Stimulated activated CD8-positive, alpha-beta memory T cell treated with anti-CD3 and anti-CD28 coated beads, Interleukin-2, amount 100 ng/mL, for 48 hours (primary cell): ENCODE measurements at regions not wholly inside any gene's neighbourhood (a gene's known extent, or its start where the extent isn't known, plus 50 kb on each side); places are given as distances from the start of the nearest gene placed in this dataset.

Source experiments
- DNase-seq, 2 donors: peaks; one replicate each; pipeline ENCODE4 v3.0.0-alpha.2; 2020; ENCODE audit warnings: low read depth in 2 of 2

DNA sequence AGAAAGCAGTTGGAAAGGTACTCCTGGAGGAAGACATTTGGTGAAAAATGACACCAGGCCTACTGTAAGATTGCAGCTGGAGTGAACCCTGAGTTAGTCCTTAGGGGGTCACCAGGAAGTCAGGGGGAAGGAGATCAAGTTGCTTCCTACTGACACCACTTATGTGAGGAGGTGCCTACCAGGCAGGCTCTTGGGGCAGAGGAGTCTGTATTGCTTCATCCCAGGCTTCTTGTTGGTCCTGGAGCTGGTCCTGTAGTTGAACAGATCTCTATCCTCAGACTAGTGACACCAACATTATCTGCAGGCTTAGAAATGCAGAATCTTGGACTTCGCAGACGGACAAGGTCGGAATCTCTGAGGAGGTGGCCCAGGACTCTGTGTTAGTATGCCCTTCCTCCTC, 116.0 kb upstream of the ARGLU1 start:
- DNase-seq, result no peak

- no peak for DNase-seq
Measured at GRCh38 chr13:106683179-106683578, 115.2 kb upstream of the ARGLU1 start.

GRCh38 chr13:106681997-106682396, 114.1 kb upstream of the ARGLU1 start:
- no peak for DNase-seq

DNA sequence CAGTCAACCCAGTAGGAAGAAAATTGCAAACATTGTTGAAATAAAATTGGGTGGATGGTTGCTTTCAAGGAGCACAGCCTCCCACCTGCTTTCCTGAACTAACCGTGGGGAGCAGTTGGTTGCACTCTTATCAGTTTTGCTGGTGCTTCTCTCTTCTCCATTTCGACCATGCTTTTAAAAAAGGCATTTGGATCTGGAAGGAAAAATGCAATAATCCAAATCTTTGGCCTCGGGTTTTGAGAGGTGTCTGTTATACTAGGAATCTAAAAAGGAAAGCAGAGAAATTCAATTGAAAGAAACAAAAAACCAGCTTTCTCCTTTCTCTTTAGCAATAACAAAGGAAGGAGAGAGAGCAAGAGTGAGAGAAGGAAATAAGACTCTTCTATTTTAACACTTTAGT, 113.6 kb upstream of the ARGLU1 start:
- DNase-seq, result no peak

GRCh38 chr13:106680796-106681472, 113.0 kb upstream of the ARGLU1 start:
- DNase-seq, result no peak

- no peak for DNase-seq
Measured at GRCh38 chr13:106678646-106679418, 110.9 kb upstream of the ARGLU1 start.

GRCh38 chr13:106675311-106675710, 107.4 kb upstream of the ARGLU1 start:
- no peak for DNase-seq

- no peak for DNase-seq
Measured at GRCh38 chr13:106660746-106661625, 93.0 kb upstream of the ARGLU1 start.

GRCh38 chr13:106657104-106657503, 89.2 kb upstream of the ARGLU1 start:
- DNase-seq, result no peak

GRCh38 chr13:106656186-106656585, 88.2 kb upstream of the ARGLU1 start:
- DNase-seq, result no peak

- no peak for DNase-seq
Measured at GRCh38 chr13:106651442-106651841, 83.5 kb upstream of the ARGLU1 start.

GRCh38 chr13:106650690-106651205, 82.8 kb upstream of the ARGLU1 start:
- no peak for DNase-seq

GRCh38 chr13:106649495-106649894, 81.6 kb upstream of the ARGLU1 start:
- DNase-seq, result no peak

DNA sequence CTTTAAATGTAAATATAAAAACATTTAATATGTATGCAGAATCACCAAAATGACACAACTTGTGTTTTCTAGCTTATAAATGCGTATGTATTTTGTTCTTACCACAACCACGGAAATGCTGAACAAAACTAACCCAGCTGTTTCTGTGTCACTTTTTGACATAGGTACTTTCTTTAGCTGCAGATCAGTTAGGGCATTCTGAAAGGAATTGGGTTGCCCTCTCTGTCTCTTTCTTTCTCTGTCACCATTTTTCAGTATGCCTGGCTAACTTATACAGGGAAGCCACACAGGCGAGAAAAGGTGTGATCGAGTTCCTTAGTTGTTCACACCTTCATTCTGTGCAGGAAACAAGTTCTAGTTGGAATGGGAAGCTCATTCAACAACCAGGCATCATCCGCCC, 72.6 kb upstream of the ARGLU1 start:
- no peak for DNase-seq

DNA sequence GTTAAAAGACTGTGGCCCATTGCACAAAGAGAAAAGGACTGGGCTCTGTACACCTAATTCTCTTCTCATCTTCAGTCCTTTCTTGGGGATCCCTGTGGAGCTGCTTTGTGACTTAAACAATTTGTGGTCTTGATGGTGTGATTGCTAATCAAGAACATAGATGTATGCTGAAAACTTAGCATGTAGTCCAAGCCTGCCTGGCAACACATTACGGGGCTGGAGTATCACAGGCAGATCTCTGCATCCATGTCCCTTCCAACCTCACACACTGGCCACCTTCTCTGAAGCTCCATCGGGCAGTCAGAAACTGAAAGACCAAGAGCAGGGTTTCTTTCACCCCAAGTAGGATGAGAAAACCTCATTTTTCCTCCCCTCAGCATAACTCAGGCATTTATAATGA, 69.6 kb upstream of the ARGLU1 start:
- no peak for DNase-seq

GRCh38 chr13:106636492-106636891, 68.6 kb upstream of the ARGLU1 start:
- no peak for DNase-seq

- no peak for DNase-seq
Measured at GRCh38 chr13:106635616-106636015, 67.7 kb upstream of the ARGLU1 start.

- no peak for DNase-seq
Measured at GRCh38 chr13:106633321-106633720, 65.4 kb upstream of the ARGLU1 start.

GRCh38 chr13:106630650-106631049, 62.7 kb upstream of the ARGLU1 start:
- DNase-seq, result no peak

DNA sequence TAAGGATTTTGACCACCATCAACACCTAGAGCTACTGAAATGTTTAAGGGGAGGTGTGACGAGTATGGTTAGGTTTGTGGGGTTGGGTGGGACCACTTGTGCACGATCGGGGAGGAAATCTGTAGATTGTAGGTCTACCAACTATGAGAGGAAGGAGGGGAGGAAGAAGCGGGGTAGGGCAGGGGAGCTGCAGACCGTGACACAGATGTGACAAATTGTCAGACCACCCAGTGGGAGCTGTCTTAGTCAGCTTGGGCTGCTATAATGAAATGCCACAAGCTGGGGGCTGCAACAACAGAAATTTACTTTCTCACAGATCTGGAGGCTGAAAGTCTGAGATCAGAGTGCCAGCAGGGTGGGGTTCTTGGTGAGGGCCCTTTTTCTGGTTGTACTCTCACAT, 62.2 kb upstream of the ARGLU1 start:
- no peak for DNase-seq

DNA sequence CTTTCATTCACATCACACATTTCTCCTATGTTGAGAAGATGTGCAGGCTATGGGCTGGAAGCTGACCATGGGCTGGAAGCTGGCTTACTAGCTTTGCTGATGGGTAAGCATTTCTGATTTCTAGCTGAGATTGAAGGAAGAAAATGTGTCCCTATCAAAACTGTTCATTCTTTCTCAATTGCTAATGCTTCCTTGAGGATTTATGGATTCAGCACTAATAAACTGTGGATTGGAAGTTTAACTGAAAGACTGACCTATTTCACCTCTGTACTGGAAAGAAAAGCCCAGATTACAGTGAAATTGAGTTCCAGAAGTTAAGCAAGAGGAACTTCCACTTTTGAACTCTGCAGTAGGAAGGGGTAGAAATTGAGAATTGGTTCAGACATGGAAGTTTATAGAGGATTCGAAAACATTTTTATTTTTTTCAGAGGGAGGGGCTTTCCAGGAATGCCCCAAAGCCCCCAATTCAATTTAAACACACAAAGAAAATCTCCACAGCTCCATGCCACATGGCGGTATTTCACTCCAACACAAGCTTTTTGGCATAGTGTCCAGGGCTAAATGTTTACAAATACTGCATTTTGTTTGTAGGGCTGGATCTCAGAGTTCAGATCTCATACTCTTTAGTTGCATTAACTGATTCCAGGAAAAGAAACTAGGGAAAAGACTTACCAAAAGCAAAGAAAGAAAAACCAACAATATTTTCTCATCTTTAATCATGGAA, 61.2 kb upstream of the ARGLU1 start:
- DNase-seq, result no peak

DNA sequence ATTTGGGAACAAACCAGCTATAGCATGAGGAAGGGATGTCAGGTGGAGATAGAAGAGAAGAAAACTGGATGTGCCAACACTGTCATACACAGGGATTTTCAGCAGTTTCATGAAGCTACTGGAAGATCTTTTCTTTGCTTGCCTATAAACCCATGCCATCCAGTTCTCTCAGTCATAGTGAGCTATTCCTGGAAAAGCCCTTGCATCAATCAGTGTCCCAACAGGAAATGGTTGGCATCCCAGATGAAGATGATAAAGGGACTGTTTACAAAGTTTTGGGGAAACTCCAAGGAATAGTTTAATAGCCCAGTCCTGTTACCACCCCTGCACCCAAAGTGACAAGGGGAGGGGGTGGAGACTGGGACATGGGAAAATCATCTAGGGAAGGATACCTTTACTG, 58.5 kb upstream of the ARGLU1 start:
- no peak for DNase-seq
